Panc1 (cell line): ENCODE measurements at regions not wholly inside any gene's neighbourhood (a gene's known extent, or its start where the extent isn't known, plus 50 kb on each side); places are given as distances from the start of the nearest gene placed in this dataset.

Experiments used
- POLR2AphosphoS5 ChIP-seq: IDR thresholded peaks from 2 replicates; pipeline ENCODE4 v1.6.1; 2012; ENCODE audit warnings: mild to moderate bottlenecking, low read depth, low read length, moderate library complexity
- TF ChIP-seq, protein P1 (sequence below): fragments of 450-650 bp; IDR thresholded peaks from 2 replicates; pipeline ENCODE4 v1.5.1; 2017; ENCODE audit warnings: mild to moderate bottlenecking
- TF ChIP-seq, protein P2 (sequence below), 2 experiments: IDR thresholded peaks; 2 replicates each; pipeline ENCODE4 v1.6.1; 2011 to 2012; ENCODE audit warnings: low read depth in 2 of 2, control low read depth in 1 of 2, low read length in 1 of 2, mild to moderate bottlenecking in 1 of 2, moderate library complexity in 1 of 2; ENCODE audit not compliant: insufficient read depth in 1 of 2

DNA sequence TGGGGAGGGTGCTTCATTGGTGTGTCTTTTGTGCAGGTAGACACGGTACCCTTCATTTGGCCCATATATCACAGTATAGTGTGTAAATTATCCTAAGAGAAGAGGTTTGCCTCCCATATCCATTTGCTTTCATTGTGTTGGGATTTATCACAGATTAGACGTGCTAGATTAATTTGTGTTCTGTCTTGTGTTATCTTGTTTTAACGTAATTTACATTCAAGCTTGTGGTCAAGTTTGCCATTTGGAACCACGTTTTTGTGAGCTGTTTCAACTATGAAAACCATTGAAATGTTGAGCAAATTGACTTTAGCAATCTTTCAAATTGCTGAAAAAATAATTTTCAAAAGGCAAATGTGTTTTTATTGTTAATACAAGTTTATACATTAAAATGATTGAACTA lies 1826.5 kb downstream of the SLITRK5 start:
- TF ChIP-seq, protein P1, sequence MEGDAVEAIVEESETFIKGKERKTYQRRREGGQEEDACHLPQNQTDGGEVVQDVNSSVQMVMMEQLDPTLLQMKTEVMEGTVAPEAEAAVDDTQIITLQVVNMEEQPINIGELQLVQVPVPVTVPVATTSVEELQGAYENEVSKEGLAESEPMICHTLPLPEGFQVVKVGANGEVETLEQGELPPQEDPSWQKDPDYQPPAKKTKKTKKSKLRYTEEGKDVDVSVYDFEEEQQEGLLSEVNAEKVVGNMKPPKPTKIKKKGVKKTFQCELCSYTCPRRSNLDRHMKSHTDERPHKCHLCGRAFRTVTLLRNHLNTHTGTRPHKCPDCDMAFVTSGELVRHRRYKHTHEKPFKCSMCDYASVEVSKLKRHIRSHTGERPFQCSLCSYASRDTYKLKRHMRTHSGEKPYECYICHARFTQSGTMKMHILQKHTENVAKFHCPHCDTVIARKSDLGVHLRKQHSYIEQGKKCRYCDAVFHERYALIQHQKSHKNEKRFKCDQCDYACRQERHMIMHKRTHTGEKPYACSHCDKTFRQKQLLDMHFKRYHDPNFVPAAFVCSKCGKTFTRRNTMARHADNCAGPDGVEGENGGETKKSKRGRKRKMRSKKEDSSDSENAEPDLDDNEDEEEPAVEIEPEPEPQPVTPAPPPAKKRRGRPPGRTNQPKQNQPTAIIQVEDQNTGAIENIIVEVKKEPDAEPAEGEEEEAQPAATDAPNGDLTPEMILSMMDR: no peak
- TF ChIP-seq, protein P2, sequence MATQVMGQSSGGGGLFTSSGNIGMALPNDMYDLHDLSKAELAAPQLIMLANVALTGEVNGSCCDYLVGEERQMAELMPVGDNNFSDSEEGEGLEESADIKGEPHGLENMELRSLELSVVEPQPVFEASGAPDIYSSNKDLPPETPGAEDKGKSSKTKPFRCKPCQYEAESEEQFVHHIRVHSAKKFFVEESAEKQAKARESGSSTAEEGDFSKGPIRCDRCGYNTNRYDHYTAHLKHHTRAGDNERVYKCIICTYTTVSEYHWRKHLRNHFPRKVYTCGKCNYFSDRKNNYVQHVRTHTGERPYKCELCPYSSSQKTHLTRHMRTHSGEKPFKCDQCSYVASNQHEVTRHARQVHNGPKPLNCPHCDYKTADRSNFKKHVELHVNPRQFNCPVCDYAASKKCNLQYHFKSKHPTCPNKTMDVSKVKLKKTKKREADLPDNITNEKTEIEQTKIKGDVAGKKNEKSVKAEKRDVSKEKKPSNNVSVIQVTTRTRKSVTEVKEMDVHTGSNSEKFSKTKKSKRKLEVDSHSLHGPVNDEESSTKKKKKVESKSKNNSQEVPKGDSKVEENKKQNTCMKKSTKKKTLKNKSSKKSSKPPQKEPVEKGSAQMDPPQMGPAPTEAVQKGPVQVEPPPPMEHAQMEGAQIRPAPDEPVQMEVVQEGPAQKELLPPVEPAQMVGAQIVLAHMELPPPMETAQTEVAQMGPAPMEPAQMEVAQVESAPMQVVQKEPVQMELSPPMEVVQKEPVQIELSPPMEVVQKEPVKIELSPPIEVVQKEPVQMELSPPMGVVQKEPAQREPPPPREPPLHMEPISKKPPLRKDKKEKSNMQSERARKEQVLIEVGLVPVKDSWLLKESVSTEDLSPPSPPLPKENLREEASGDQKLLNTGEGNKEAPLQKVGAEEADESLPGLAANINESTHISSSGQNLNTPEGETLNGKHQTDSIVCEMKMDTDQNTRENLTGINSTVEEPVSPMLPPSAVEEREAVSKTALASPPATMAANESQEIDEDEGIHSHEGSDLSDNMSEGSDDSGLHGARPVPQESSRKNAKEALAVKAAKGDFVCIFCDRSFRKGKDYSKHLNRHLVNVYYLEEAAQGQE (IDR thresholded peaks at IDR 0.05; ENCODE audit: insufficient read depth in 1 of 2, low read depth in 2 of 2, low read length in 1 of 2): no peak
- no peak for TF ChIP-seq POLR2AphosphoS5
